GM19372 (cell line): ENCODE measurements at regions not wholly inside any gene's neighbourhood (a gene's known extent, or its start where the extent isn't known, plus 50 kb on each side); places are given as distances from the start of the nearest gene placed in this dataset.
A peak's percentile ranks its signal among the peaks of the same experiment; 100 is the strongest.

ENCODE experiments used
- ATAC-seq: cut with Tn5 transposase; IDR thresholded peaks from one replicate; pipeline ENCODE4 v1.9.1; 2021; ENCODE audit warnings: mild to moderate bottlenecking, low read depth, moderate library complexity; ENCODE audit not compliant: unreplicated experiment

GRCh38 chr5:74209571-74209970, 431.0 kb downstream of the ENC1 start:
- ATAC-seq = no peak

DNA sequence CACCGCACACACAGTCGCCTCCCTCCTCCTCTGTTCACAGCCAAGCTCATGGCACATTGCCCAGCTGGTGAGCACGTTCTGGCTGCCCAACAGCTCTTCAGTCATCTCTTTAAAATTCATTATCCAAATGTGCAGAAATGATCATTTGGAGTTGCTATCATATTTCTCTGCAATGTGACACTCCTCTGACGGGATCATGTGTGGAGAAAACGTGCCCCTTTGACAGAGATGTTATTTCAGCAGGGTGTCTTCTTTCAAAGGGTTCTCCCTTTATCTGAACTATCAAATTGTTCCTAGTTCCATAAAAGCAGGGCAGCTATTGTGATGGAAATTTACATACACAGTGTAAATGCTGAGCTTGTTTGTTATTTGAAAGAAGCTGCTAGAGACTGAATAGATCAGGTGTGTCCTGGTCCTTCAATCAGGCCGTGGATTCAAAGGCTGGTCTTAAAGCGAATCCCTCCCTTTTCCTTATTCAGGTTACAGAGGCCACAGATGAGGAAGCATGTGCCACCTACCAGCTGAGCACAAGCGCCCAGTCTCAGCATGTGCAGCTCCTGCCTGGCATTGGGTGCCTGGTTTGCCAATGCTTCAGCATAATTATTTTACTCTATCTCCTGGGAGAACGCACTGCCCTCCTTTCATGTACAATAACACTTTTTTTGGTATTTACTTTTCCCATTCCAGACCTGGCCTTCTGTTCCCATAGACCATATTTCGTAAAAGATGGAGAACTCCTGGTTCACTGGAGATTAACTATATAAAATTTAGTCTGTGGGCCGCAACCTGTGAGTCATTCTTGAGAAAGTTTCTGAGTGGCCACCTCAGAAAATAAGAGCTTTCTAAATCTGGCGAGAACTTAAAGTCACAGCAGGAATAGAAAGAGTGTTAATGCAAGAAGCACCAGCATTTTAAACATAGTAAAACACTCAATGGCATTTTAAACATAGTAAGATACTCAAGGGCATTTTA, 433.7 kb downstream of the ENC1 start:
- ATAC-seq = no peak

DNA sequence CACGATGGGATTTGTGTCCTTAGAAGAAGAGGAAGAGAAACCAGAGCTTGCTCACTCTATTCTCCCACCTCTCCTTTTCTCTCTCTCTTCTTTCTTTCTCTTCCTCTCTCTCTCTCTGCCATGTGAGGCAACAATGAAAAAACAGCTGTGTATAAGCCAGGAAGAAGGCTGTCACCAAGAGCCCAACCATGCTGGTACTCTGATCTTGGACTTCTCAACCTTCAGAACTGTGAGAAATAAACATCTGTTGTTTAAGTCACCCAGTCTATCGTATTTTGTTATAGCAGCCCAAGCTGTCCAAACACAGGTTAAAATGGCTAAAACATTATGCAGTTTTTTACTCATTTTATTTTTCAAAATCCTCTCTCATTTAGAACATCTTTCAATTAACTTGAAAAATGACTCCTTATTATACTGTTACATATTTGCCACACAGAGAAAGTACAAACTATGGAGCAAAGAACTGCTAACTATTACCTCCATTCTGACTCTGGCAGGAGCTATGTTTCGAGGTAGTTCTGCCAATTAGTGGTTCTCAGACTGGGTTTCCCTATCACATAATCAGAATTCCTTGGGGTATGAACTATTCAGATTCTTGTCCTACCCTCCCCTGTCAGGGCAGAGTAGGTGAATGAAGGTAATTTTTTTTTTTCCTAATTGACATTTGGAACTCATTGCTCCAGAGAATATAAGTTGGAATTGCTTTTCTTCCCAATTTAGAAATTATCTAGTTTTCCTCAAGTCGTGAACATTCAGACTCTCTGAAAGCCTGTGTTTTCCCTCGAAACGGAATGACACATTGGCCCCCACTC, 434.6 kb downstream of the ENC1 start:
- no peak for ATAC-seq

- ATAC-seq = no peak
These were observed 439.0 kb downstream of the ENC1 start for GRCh38 chr5:74201334-74202081.

DNA sequence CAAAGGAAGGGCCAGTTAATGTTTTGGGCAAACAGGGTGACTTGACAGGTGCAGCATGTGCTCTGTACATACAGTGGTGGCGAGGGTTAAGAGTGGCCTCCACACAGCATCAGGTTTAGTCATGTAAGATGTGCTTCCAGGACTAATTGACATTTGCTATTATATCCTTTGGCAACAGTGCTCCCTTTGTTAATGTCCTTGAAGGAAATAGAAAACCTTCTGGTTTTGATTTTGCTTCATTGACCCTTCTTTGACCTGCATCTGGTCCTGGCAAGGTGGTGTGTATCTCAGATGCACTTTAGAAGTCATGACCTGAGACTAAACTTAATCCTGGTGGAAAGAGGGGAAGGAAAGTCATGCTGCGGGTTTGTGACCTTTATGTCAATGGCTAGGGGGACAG, 440.0 kb downstream of the ENC1 start:
- no peak for ATAC-seq

DNA sequence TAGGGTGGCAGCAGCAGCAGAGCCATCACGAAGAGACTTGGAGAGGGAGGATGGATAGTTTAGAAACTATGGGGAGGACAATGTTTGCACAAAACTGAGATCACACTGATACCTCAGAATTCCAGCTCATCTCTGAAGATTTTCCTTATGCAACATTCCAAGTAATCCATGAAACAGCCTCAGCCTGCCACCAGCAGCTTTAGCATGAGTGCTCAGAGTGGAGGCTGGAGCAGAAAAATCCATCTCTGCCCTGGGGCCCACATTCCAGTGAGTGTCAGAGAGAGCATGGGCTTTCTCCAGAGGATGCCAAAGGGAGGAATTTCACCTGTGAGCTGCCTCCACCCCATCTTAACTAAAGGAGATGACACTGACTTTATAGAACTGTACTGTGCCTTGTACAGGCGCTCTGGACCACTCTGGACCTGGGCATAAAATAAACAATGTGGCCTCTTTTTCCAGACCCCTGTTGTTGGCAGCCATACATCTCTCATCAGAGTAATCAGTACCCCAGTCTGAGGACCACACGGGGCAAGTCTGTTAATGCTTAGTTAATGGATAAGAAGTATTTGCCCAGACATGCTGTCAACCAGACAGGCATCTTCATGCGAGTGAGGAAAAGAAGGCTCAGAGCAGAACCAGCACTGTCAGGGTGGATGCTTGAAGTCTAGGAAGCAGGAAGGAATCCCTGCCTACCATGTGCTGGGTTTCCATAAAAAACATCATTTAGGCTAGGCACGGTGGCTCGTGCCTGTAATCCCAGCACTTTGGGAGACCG, 440.9 kb downstream of the ENC1 start:
- no peak for ATAC-seq

DNA sequence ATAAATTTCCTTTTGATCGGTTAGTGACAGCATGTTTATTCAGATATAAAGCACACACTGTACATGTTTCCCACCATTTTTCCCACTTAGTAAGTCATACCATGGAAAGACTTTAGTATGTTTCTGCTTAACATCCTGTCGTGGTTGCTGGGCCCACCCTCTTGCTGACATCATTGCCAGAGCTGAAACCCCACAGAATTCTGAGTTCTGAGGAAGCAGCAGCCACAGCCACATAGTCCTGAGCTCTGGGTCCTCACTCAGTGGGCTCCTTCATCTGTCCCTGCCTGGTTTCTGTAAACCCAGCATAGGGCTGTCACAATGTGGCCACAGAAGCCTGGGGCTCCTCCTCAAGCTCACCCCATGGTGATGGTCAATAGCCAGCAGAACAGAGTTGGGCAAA, 441.5 kb downstream of the ENC1 start:
- ATAC-seq = no peak

DNA sequence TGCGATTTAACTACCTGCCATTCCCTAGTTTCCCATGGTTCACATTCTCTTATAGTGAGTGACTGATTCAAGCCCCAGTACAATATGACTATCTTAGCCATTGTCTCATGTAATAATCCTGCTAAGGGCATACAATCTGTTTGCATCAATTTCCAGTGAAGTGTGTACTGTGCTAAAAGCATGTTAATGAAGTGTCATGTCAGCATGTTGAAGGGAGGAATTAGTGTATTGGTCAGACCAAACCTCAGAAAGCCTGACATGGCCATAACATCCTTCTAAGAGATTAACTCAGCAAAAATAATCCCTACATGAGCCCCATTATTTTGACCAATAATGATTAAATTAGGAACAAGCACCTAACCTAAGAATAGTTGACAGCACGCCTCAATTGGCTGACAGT, 442.4 kb downstream of the ENC1 start:
- no peak for ATAC-seq

GRCh38 chr5:74196233-74196632, 444.3 kb downstream of the ENC1 start:
- peak; percentile 75 for ATAC-seq

DNA sequence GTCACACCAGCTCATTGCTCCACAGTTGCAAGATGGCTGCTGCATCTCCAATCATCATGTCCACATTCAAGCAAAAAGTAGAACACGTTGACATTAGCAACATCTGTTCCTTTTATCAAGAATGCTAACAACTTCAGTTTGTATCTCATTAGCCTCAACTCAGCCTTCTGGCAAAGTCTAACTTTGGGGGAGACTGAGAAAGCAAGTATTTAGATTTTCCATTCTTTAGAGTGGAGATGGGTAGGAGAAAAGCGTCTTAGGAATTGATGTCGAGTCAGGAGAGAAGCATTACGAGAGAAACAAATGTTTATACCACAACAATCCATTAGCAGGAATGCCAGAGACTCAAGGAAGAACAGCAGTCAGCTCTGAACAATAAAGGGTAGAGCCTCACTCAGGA, 446.3 kb downstream of the ENC1 start:
- no peak for ATAC-seq

- ATAC-seq = no peak
These were observed 447.8 kb downstream of the ENC1 start for GRCh38 chr5:74192606-74193299.

GRCh38 chr5:74188351-74189105, 452.0 kb downstream of the ENC1 start:
- ATAC-seq = no peak

DNA sequence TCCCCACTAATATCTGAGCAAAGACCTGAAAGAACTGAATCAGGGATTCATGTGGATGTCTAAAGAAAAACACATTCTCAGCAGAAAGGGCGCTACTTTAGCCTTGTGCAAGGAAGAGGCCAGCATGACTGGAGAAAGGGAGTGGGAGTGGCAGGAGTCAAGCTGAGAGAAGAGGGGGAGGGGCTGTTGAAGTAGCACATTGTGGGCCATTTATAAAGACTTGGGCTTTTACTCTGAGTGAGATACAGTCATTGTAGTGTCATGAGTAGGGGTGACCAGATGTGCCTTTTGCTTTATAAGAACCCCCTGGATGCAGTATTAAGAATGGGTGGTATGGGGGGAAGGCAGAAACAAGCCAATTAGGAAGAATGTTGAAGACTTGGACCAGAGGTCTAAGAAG, 452.8 kb downstream of the ENC1 start:
- no peak for ATAC-seq

- ATAC-seq = no peak
These were observed 453.9 kb downstream of the ENC1 start for GRCh38 chr5:74186356-74187315.

- no peak for ATAC-seq
These were observed 454.9 kb downstream of the ENC1 start for GRCh38 chr5:74185599-74185998.

GRCh38 chr5:74184649-74185048, 455.9 kb downstream of the ENC1 start:
- ATAC-seq = no peak

DNA sequence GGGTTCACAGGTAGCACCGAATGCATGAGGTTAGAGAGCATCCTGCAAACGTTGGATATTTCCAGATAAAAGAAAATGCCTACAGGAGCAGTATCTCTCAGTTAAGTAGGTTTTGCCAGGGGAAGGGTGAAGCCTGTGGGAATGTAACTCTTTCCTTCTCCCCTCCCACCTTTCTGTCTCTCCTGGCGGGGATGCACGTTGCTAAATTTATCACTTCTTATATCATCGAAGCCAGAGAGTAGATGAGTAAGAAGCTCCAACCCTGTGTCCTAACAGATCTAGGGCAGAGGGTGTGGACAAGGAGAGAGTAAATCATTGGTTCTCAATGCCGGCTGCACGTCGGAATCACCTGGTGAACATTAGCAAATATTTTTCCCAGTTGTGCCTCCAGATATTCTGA, 457.5 kb downstream of the ENC1 start:
- no peak for ATAC-seq

- ATAC-seq = no peak
These were observed 457.9 kb downstream of the ENC1 start for GRCh38 chr5:74182603-74183002.
